ENCODE measurements at regions not wholly inside any gene's neighbourhood (a gene's known extent, or its start where the extent isn't known, plus 50 kb on each side); places are given as distances from the start of the nearest gene placed in this dataset.

DNA sequence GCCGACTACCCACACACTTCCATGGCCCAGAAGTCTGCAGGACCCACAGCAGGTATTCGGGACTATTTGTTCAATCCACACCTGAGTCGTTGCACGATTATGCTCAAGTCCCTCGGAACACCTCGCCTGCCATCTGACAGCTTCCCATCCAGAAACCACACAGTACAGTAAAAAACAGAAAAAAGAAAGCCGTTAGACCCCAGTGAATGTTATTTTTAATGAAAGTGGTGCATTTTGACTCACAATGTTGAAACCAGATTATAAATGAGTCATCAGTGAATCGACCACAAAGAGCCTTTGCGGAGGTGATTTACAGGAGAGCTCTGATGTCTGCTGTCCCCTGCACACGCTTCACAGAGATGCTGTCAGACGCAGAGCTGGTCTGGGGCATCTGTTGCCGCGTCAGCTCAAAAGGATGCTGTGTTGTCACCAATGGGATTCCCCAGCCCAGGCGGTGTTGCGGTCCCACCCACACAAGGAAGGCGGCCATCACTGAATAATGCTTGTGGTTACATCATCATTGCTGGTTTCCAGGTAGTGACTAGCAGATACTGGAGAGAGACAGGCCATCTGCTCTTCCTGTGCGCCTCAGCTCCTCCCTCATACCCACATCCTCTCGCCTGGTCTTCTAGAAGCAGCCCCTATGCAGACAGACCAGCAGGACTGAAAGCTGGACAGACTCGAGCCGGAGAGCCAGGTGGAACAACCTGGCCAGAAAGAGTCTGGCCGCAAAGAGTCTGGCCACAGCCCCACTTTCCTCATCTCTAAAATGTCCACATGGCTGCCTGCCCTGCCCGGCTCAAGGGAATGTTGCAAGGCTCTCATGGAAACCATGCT lies 116.8 kb downstream of the TOMM20 start (continued):
- TF ChIP-seq TAF15 (IDR thresholded peaks at IDR 0.05; ENCODE audit: low read depth, low read length) (no peak), ZNF311 (CRISPR knock-in tag; IDR thresholded peaks at IDR 0.05) (no peak), BRD9 (IDR thresholded peaks at IDR 0.05; ENCODE audit: low read depth, partially characterized antibody) (no peak), MCM3 (IDR thresholded peaks at IDR 0.05) (no peak), ZNF589 (CRISPR knock-in tag; IDR thresholded peaks at IDR 0.05; ENCODE audit: low read depth) (0 out of 2 replicates have a peak, but pooled peaks have one; percentile 26), KAT7 (CRISPR knock-in tag; IDR thresholded peaks at IDR 0.05; ENCODE audit: borderline replicate concordance) (no peak), NR3C1 (CRISPR knock-in tag; IDR thresholded peaks at IDR 0.05) (no peak), ZNF707 (CRISPR knock-in tag; conservative IDR thresholded peaks at IDR 0.05) (no peak), KDM4B (IDR thresholded peaks at IDR 0.05; ENCODE audit: borderline replicate concordance in 2 of 2, low read depth in 1 of 2) (no peak), ARHGAP35 (IDR thresholded peaks at IDR 0.05; ENCODE audit: partially characterized antibody) (no peak), GATAD2B (IDR thresholded peaks at IDR 0.05; ENCODE audit: borderline replicate concordance) (no peak), ETV5 (CRISPR knock-in tag; IDR thresholded peaks at IDR 0.05; ENCODE audit: low read depth) (0 out of 2 replicates have a peak, but pooled peaks have one; percentile 40)
- TF ChIP-seq, protein P1, sequence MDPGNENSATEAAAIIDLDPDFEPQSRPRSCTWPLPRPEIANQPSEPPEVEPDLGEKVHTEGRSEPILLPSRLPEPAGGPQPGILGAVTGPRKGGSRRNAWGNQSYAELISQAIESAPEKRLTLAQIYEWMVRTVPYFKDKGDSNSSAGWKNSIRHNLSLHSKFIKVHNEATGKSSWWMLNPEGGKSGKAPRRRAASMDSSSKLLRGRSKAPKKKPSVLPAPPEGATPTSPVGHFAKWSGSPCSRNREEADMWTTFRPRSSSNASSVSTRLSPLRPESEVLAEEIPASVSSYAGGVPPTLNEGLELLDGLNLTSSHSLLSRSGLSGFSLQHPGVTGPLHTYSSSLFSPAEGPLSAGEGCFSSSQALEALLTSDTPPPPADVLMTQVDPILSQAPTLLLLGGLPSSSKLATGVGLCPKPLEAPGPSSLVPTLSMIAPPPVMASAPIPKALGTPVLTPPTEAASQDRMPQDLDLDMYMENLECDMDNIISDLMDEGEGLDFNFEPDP (CRISPR knock-in tag; IDR thresholded peaks at IDR 0.05), result no peak
- TF ChIP-seq, protein P2, sequence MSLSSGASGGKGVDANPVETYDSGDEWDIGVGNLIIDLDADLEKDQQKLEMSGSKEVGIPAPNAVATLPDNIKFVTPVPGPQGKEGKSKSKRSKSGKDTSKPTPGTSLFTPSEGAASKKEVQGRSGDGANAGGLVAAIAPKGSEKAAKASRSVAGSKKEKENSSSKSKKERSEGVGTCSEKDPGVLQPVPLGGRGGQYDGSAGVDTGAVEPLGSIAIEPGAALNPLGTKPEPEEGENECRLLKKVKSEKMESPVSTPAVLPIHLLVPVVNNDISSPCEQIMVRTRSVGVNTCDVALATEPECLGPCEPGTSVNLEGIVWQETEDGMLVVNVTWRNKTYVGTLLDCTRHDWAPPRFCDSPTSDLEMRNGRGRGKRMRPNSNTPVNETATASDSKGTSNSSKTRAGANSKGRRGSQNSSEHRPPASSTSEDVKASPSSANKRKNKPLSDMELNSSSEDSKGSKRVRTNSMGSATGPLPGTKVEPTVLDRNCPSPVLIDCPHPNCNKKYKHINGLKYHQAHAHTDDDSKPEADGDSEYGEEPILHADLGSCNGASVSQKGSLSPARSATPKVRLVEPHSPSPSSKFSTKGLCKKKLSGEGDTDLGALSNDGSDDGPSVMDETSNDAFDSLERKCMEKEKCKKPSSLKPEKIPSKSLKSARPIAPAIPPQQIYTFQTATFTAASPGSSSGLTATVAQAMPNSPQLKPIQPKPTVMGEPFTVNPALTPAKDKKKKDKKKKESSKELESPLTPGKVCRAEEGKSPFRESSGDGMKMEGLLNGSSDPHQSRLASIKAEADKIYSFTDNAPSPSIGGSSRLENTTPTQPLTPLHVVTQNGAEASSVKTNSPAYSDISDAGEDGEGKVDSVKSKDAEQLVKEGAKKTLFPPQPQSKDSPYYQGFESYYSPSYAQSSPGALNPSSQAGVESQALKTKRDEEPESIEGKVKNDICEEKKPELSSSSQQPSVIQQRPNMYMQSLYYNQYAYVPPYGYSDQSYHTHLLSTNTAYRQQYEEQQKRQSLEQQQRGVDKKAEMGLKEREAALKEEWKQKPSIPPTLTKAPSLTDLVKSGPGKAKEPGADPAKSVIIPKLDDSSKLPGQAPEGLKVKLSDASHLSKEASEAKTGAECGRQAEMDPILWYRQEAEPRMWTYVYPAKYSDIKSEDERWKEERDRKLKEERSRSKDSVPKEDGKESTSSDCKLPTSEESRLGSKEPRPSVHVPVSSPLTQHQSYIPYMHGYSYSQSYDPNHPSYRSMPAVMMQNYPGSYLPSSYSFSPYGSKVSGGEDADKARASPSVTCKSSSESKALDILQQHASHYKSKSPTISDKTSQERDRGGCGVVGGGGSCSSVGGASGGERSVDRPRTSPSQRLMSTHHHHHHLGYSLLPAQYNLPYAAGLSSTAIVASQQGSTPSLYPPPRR (CRISPR knock-in tag; IDR thresholded peaks at IDR 0.05; ENCODE audit: borderline replicate concordance), result peak; percentile 97

Data from K562 (cell line).